ENCODE measurements at regions not wholly inside any gene's neighbourhood (a gene's known extent, or its start where the extent isn't known, plus 50 kb on each side); places are given as distances from the start of the nearest gene placed in this dataset.

DNA sequence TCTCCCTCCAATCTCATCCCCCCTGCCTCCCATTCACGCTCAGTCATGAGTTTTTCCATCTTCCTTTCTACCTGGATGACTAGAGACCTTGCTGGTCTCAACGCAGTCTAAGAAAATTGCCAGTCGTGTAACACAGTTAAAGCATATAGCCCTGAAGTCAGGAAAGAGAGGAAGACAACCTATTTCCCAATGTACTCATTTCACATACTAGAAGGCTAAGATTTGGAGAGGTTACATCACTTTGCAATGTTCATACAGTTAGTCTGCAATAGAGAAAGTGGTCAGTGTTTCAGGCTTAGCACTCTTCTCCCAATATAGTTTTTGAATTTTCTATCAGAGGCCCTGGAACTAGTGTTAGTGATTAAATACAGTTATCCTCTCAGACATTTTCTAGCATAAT lies 278.6 kb downstream of the EDEM1 start:
- WGBS (ENCODE audit: missing lambda C conversion rate): 18% methylated on average over 3 of the region's 3 CpGs
- POLR2A ChIA-PET: no interaction called here
- peak; percentile 18 for FAIRE-seq

DNA sequence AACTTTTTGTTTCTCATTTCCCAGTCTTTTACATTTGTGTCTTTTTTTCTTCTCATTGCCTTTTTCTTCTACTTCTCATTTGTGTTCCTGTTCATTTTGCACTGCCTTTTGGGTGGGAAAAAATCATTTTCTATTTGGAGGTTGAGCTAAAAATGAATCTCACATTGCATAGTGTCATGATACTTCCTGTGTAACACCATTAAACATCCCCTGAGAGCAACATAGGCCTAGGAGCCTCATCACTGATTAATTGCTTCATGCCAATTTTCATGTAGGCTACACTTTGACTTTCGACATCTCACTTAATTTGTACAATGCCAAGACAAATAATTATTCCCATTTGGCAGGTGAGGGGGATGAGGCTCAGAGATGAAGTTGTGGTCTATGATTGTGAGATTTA lies 279.2 kb downstream of the EDEM1 start:
- H3K4me2 ChIP-seq: no peak overlapping the region
- H3K9me3 ChIP-seq: no peaks in the 10 kb centered on the region
- TF ChIP-seq CHD4 (IDR thresholded peaks at IDR 0.05; ENCODE audit: borderline replicate concordance) (no peak), CBX8 (IDR thresholded peaks at IDR 0.05) (no peak), GATA3 (IDR thresholded peaks at IDR 0.05; ENCODE audit: borderline replicate concordance) (no peak), MYC (IDR thresholded peaks at IDR 0.05; ENCODE audit: borderline replicate concordance, low read length) (no peak), RARB (CRISPR knock-in tag; IDR thresholded peaks at IDR 0.05) (no peak), RCOR1 (IDR thresholded peaks at IDR 0.05; ENCODE audit: low read depth, low read length) (no peak), HDAC2 (IDR thresholded peaks at IDR 0.05) (no peak), TP53 (CRISPR knock-in tag; IDR thresholded peaks at IDR 0.05) (no peak), ZSCAN20 (CRISPR knock-in tag; IDR thresholded peaks at IDR 0.05) (no peak), CHD2 (IDR thresholded peaks at IDR 0.05; ENCODE audit: low read length, partially characterized antibody) (no peak), ESRRA (IDR thresholded peaks at IDR 0.05; ENCODE audit: borderline replicate concordance, low read length) (no peak), PHF8 (IDR thresholded peaks at IDR 0.05; ENCODE audit: borderline replicate concordance, low read depth) (no peak), HEYL (CRISPR knock-in tag; IDR thresholded peaks at IDR 0.05) (no peak), MAZ (IDR thresholded peaks at IDR 0.05; ENCODE audit: borderline replicate concordance, low read depth, low read length) (no peak), JUNB (IDR thresholded peaks at IDR 0.05) (no peak), RNF2 (IDR thresholded peaks at IDR 0.05; ENCODE audit: borderline replicate concordance, low read depth) (no peak)
- TF ChIP-seq, protein P1, sequence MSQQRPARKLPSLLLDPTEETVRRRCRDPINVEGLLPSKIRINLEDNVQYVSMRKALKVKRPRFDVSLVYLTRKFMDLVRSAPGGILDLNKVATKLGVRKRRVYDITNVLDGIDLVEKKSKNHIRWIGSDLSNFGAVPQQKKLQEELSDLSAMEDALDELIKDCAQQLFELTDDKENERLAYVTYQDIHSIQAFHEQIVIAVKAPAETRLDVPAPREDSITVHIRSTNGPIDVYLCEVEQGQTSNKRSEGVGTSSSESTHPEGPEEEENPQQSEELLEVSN (IDR thresholded peaks at IDR 0.05; ENCODE audit: borderline replicate concordance, low read depth): no peak
- TF ChIP-seq, protein P2, sequence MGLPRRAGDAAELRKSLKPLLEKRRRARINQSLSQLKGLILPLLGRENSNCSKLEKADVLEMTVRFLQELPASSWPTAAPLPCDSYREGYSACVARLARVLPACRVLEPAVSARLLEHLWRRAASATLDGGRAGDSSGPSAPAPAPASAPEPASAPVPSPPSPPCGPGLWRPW (IDR thresholded peaks at IDR 0.05): no peak
- TF ChIP-seq, protein P3, sequence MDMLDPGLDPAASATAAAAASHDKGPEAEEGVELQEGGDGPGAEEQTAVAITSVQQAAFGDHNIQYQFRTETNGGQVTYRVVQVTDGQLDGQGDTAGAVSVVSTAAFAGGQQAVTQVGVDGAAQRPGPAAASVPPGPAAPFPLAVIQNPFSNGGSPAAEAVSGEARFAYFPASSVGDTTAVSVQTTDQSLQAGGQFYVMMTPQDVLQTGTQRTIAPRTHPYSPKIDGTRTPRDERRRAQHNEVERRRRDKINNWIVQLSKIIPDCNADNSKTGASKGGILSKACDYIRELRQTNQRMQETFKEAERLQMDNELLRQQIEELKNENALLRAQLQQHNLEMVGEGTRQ (IDR thresholded peaks at IDR 0.05): no peak
- TF ChIP-seq, protein P4, sequence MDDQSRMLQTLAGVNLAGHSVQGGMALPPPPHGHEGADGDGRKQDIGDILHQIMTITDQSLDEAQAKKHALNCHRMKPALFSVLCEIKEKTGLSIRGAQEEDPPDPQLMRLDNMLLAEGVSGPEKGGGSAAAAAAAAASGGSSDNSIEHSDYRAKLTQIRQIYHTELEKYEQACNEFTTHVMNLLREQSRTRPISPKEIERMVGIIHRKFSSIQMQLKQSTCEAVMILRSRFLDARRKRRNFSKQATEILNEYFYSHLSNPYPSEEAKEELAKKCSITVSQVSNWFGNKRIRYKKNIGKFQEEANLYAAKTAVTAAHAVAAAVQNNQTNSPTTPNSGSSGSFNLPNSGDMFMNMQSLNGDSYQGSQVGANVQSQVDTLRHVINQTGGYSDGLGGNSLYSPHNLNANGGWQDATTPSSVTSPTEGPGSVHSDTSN (IDR thresholded peaks at IDR 0.05): no peak
- POLR2A ChIA-PET: no interaction called here
- FAIRE-seq: no peak
- H3K4me1 ChIP-seq: no peaks in the 10 kb centered on the region
- CTCF ChIA-PET: no interaction called here
- no peak overlapping the region for H3K27ac ChIP-seq
- DNase-seq (ENCODE audit: low read depth in 1 of 2, low spot score in 1 of 2): no peak
- 23% methylated on average over 1 of the region's 1 CpG for WGBS (ENCODE audit: missing lambda C conversion rate)
- H3K4me3 ChIP-seq: no peak overlapping the region
- no peak for ATAC-seq

More for the DNA sequence above, 278.6 kb downstream of the EDEM1 start:
- Histone ChIP-seq H3K27ac (no peak overlapping the region), H3K4me3 (no peak overlapping the region), H3K4me2 (no peak overlapping the region), H3K9me3 (no peaks in the 10 kb centered on the region), H3K4me1 (no peaks in the 10 kb centered on the region)
- no peak for TF ChIP-seq HOXB5 (CRISPR knock-in tag; IDR thresholded peaks at IDR 0.05)
- no peak for TF ChIP-seq KDM5A (IDR thresholded peaks at IDR 0.05)
- ATAC-seq (no peak), DNase-seq (ENCODE audit: low read depth in 1 of 2, low spot score in 1 of 2) (no peak)
- CTCF ChIA-PET: no interaction called here

DNA sequence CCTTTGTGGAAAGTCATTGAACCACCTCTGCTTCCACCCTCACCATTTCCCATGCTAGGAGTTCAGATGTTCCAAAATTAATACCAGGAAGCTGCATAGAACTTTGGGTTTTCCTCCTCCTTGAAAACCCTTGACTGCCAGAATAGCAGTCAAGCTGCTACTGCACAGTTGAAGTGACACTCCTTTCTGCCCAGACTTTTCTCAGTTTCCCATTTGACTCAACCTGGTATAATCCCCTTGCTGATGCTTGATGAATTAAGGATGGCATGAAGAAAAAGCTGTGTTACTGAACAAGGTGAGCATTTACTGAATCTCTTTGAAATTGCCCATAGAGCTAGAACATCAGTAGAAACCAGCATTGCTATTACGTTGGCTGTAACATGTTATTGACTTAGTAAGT lies 286.0 kb downstream of the EDEM1 start:
- no peak for DNase-seq (ENCODE audit: low read depth in 1 of 2, low spot score in 1 of 2)
- Histone ChIP-seq H3K27ac (no peak overlapping the region), H3K9me3 (no peaks in the 10 kb centered on the region), H3K4me3 (no peak overlapping the region), H3K4me1 (no peaks in the 10 kb centered on the region), H3K4me2 (no peak overlapping the region)
- POLR2A ChIA-PET: no interaction called here
- FAIRE-seq: no peak
- no peak for TF ChIP-seq ZSCAN20 (CRISPR knock-in tag; IDR thresholded peaks at IDR 0.05)
- TF ChIP-seq HEYL (CRISPR knock-in tag; IDR thresholded peaks at IDR 0.05): no peak
- TF ChIP-seq, protein P5, sequence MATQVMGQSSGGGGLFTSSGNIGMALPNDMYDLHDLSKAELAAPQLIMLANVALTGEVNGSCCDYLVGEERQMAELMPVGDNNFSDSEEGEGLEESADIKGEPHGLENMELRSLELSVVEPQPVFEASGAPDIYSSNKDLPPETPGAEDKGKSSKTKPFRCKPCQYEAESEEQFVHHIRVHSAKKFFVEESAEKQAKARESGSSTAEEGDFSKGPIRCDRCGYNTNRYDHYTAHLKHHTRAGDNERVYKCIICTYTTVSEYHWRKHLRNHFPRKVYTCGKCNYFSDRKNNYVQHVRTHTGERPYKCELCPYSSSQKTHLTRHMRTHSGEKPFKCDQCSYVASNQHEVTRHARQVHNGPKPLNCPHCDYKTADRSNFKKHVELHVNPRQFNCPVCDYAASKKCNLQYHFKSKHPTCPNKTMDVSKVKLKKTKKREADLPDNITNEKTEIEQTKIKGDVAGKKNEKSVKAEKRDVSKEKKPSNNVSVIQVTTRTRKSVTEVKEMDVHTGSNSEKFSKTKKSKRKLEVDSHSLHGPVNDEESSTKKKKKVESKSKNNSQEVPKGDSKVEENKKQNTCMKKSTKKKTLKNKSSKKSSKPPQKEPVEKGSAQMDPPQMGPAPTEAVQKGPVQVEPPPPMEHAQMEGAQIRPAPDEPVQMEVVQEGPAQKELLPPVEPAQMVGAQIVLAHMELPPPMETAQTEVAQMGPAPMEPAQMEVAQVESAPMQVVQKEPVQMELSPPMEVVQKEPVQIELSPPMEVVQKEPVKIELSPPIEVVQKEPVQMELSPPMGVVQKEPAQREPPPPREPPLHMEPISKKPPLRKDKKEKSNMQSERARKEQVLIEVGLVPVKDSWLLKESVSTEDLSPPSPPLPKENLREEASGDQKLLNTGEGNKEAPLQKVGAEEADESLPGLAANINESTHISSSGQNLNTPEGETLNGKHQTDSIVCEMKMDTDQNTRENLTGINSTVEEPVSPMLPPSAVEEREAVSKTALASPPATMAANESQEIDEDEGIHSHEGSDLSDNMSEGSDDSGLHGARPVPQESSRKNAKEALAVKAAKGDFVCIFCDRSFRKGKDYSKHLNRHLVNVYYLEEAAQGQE (IDR thresholded peaks at IDR 0.05): no peak
- TF ChIP-seq MAFK (IDR thresholded peaks at IDR 0.05; ENCODE audit: partially characterized antibody): no peak
- no peak for TF ChIP-seq POLR2AphosphoS2 (conservative IDR thresholded peaks at IDR 0.05; ENCODE audit: low read length)
- TF ChIP-seq TFCP2L1 (CRISPR knock-in tag; IDR thresholded peaks at IDR 0.05): no peak
- CTCF ChIA-PET: no interaction called here
- 0% methylated on average over 1 of the region's 1 CpG for WGBS (ENCODE audit: missing lambda C conversion rate)
- ATAC-seq: no peak

Measured in A549 (cell line).